ENCODE measurements at regions not wholly inside any gene's neighbourhood (a gene's known extent, or its start where the extent isn't known, plus 50 kb on each side); places are given as distances from the start of the nearest gene placed in this dataset.

DNA sequence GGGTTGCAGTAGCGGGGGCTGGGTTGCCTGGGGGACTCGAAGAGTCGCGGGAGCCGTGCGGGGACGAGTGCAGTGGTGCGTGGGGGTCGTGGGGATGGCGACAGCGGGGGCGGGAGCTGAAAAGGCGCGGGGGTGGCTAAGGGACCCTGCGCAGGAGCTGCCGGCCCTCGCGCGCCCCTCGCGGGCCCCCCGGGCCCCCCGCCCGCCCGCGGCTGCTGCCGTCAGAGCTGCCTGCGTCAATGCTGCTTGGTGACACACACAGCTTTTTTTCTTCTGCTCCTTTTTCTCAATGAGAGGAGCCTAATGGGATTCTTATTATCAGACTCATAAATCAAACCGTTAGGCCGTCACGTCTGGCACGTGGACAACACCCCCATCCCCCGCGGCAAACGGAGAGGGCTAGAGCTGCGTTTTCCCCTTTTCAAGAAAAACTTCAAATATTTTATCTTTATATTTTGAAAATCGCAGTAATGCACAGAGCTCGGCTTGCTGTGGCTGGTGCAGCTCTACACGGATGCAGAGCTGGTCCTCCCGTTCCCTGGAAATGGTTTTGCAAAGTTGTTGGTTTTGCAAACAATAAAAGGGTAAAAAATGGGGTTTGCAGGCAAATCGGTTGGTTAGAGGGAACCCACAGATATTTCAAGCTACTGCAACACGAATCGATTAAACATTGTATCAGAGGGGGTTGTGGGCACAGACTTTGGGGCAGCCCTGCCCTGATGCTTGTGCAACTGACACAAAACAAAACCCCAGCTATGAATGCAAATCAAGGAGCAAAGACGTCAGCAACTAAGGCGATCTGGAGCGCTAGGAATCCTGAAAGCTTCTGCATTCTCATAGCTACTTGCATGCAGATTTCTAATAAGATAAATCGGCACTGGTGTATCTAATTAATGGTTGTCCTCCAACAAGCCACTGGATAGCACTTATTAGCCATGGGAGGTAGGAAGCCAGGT is 161.4 kb downstream of the TBXT start:
- TF ChIP-seq, protein P1, sequence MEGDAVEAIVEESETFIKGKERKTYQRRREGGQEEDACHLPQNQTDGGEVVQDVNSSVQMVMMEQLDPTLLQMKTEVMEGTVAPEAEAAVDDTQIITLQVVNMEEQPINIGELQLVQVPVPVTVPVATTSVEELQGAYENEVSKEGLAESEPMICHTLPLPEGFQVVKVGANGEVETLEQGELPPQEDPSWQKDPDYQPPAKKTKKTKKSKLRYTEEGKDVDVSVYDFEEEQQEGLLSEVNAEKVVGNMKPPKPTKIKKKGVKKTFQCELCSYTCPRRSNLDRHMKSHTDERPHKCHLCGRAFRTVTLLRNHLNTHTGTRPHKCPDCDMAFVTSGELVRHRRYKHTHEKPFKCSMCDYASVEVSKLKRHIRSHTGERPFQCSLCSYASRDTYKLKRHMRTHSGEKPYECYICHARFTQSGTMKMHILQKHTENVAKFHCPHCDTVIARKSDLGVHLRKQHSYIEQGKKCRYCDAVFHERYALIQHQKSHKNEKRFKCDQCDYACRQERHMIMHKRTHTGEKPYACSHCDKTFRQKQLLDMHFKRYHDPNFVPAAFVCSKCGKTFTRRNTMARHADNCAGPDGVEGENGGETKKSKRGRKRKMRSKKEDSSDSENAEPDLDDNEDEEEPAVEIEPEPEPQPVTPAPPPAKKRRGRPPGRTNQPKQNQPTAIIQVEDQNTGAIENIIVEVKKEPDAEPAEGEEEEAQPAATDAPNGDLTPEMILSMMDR (IDR thresholded peaks at IDR 0.05; ENCODE audit: low read depth, low read length): no peak
- DNase-seq (ENCODE audit: extremely low read depth, low read depth): no peak

DNA sequence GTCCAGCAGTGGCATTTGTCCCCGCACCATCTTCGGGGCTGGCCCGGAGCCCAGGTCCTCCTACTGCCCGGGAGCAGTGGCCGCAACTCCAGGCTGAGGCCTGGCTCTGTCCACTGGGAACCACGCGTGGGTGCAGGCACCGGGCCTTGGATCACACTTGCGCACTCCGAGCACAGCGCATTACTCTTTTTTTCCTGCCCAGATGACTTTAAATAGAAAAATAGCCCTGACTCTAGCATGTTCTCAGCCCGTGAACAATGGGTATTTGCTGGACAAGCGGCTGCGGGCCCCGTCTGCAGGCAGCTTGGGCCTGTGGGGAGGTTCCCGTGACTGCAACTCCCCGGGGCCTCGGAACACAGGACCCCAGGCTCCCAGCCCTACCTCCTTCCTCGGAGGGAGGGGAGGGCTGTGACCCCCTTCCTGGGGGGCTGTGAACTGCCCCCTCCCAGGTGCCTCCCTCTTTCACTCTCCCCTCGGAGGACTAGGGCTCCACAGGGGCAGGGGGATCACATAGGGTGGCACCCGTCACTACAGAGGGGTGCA is 162.2 kb downstream of the TBXT start:
- no peak for DNase-seq (ENCODE audit: extremely low read depth, low read depth)
- TF ChIP-seq, protein P1 (IDR thresholded peaks at IDR 0.05; ENCODE audit: low read depth, low read length): no peak

DNA sequence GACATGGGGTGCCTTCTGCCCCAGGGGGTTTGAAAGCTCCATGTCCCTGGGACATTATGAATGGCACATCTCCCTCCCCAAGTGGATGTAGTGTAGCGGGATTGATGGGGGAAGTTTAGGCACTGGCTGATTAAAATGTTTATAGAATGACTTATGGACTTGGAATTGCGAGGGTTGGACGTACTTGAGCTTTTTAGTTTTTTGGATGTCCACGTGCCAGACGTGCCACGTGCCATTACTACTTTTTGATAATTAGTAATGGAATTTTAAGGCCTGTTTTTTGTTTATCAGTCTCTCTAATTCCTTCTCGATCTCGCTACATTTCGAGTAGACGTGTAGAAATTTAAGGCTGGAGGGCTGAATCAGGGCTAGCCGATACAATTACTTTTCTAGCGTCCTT is 162.8 kb downstream of the TBXT start:
- no peak for DNase-seq (ENCODE audit: extremely low read depth, low read depth)
- TF ChIP-seq, protein P1 (IDR thresholded peaks at IDR 0.05; ENCODE audit: low read depth, low read length): no peak

DNA sequence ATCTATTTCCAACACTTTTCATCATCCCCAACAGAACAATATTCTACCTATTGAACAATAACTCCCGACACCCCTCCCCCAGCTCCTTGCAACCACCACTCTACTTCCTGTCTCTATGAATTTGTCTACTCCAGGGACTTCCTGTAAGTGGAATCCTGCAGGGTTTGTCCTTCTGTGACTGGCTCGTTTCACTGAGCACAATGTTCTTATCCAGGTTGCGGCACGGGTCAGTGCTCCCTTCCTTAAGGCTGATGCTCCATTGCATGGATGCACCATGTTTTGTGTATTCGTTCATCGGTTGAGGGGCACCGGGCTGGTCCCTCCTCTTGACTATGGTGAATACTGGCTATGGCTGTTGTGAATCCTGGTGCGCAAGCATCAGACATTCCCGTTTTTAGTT is 163.2 kb downstream of the TBXT start:
- TF ChIP-seq, protein P1 (IDR thresholded peaks at IDR 0.05; ENCODE audit: low read depth, low read length): no peak

DNA sequence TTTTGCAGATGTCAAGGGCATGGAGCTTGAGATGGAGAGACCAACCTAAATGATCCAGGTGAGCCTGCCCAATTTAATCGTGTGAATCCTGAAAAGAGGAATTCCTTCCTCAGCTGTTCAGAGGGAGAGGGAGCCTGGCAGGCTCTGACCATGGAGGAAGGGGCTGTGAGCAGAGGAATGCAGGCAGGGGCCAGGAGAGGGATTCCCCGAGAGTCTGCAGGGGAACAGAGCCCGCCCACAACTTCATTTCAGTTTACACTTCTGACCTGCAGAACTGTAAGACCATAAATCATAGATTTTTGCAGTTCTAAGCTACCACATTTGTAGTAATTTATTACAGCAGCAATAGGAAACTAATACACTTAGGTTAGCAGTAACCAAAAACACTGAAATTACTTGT is 164.1 kb downstream of the TBXT start:
- TF ChIP-seq, protein P1 (IDR thresholded peaks at IDR 0.05; ENCODE audit: low read depth, low read length): no peak
- DNase-seq (ENCODE audit: extremely low read depth, low read depth): no peak

More for the DNA sequence above, 163.2 kb downstream of the TBXT start:
- DNase-seq (ENCODE audit: extremely low read depth, low read depth): no peak

DNA sequence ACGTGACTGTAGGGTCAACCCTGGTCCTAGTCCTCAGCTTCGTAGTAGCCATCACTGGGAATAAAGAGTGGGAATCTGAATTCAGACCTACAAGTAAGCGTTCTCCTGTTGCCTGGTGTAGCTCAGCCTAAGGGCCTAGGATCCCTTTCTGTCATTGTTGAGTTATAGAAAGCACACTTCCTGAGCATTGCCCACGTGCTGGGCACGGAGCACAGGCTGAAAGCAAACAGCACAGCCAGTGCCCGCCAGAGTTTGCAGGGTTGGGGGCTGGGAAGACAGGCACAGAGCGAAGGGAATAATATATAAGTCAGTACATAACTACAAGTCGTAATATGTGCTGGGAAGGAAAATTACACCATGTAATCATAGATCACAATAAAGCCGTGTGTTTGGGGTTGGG is 166.3 kb downstream of the TBXT start:
- TF ChIP-seq, protein P1 (IDR thresholded peaks at IDR 0.05; ENCODE audit: low read depth, low read length): no peak
- DNase-seq (ENCODE audit: extremely low read depth, low read depth): no peak

DNA sequence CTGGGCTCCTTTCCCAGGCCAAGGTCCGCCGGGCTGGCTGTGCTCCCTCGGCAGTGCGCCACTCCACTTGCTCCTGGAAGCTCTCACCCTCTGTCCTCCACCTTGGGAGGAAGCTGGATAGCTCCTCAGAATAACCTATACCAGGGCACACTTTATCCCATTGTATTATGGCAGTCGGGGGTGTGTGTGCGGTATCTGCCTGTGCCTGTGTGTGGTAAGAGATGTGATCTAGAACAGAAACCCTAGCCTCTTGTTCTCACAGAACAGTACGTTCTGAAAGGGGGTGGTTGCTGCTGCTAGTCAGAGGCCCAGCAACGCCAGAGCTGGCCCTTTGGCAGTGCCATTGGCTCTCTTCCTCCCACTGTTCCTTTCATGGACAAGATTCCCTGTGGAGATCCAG is 168.4 kb downstream of the TBXT start:
- no peak for DNase-seq (ENCODE audit: extremely low read depth, low read depth)
- TF ChIP-seq, protein P1 (IDR thresholded peaks at IDR 0.05; ENCODE audit: low read depth, low read length): no peak
